ENCODE measurements at regions not wholly inside any gene's neighbourhood (a gene's known extent, or its start where the extent isn't known, plus 50 kb on each side); places are given as distances from the start of the nearest gene placed in this dataset.

DNA sequence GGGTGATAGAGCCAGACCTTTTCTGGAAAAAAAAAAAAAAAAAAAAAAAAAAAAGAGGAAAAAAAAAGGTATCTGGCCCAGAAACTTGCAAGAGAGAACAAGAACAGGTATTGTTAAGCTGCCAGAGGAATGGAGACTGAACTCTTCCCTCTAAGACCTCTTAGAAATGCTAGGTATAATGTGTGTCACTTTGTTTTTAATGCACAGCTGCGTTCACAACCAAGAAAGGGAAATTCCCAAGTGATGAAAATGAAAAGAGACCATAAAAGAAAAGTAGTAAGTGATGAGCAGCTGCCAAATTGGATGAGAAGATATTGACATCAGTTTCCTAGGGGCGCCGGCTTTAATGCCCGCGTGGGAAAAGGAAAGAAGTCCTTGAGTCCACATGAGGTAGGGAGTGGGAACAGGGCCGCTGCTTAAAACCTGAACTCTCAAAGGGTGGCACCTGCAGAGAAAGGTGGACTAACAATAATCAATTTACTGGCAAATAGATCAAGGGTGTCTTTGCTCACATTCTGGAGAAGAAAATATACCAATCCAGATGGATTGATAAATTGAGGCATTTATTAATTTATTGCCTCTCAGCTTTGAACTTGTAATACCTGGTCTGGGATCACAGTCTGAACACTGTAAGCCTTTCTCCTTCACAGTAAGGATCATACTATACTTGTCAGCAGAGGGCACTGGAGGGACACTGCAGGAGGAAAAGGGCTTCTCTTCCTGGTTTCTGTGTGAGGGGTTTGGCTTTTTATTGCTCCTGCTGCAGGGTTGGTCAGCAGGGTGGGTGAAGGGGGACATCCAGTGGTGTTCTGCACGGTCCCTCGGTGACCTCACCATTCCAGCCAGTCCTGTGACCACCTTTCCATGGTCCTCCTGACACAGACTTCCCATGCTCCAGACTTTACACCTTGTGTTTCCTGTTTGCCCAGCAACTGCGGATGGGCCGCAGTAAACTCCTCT is 131.6 kb downstream of the AQP9 start:
- peak in 28 of 56 donors; percentile 1 to 55 (median 12) for DNase-seq

GRCh38 chr15:58271410-58271809 is 133.2 kb downstream of the AQP9 start:
- no peak for DNase-seq

- no peak for DNase-seq
These were observed 134.9 kb downstream of the AQP9 start for GRCh38 chr15:58273104-58273503.

DNA sequence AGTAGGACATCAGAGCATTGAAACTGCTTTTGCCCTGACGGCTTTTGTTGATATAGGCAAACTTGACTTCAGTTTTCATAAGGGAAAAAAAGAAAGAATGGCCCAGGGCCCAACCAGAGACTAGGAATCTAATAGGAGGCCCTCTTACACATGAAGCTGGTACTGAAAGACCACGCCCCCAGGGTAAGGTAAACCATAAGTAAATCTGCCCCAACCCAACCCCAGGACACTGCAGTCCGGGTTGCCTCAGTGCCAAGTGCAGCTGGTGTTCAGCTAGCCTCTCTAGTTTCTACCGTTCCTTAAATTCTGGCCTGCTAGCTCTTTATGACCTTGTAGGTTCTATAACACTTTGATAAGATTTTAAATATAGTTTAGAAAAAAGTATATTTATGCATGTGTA is 136.7 kb downstream of the AQP9 start:
- no peak for DNase-seq

- no peak for DNase-seq
These were observed 137.6 kb downstream of the AQP9 start for GRCh38 chr15:58275785-58276184.

- DNase-seq = no peak
These were observed 138.7 kb downstream of the AQP9 start for GRCh38 chr15:58276924-58277323.

- no peak for DNase-seq
These were observed 139.2 kb downstream of the AQP9 start for GRCh38 chr15:58277333-58277732.

DNA sequence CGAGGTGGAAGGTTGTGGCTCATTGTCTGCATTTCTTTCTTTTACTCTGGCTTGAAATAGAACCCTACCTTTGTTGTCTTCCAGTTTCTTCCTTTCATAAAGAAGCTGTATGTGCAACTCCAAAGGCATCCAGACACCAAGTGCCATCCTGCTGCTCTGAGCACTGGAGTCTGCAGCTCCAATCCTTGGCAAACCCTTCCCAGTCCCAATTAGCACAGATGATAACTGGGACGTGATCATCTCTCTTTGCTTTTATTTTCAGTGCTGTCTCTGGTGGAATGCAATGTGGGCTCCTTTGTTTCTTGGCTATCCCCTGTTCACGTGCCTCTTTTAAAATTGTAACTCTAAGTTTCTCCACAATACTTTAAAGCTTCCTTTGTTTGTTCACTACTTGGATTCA is 140.9 kb downstream of the AQP9 start:
- DNase-seq = no peak

GRCh38 chr15:58279654-58280053 is 141.5 kb downstream of the AQP9 start:
- no peak for DNase-seq

GRCh38 chr15:58282060-58282708 is 144.0 kb downstream of the AQP9 start:
- no peak for DNase-seq

GRCh38 chr15:58283302-58283701 is 145.1 kb downstream of the AQP9 start:
- no peak for DNase-seq

DNA sequence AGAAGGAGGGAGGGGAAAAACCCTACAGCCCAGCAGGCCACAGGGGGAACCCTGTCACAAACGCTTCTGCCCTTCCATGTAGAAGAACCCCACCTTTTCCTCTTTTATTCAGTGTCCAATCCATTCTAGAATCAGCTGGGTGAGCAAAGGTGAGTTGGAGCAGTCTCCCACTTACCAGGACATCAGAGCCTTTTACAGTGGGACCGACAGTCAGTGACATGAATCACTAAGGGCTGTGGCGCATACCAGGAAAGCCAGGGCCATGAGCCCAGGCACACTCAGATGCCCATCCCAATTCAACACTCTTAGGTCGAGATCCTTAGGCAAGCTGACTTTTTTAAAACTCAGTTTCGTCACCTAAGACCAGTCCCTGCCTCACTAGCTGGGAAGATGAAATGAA is 146.1 kb downstream of the AQP9 start:
- no peak for DNase-seq

- no peak for DNase-seq
These were observed 146.4 kb upstream of the LIPC start for GRCh38 chr15:58285212-58285920.

DNA sequence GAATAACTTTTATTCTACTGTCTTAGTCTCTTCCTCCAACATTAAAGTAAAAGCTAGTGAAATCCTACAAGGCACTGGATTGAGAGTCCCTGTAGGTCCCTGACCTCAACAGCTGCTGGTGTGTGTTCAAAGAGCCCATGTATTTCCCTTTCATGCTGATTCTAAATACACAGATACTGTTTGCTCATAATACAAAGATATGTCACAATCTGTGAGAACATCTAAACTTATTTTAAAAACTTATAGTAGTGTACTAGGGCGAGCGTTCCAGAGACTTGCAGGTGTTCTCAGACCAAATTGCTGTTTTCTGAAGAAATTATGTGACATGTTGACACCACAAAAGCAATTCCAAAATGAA is 145.9 kb upstream of the LIPC start:
- no peak for DNase-seq

- DNase-seq = no peak
These were observed 145.3 kb upstream of the LIPC start for GRCh38 chr15:58286523-58286922.

GRCh38 chr15:58287891-58288290 is 143.9 kb upstream of the LIPC start:
- no peak for DNase-seq

DNA sequence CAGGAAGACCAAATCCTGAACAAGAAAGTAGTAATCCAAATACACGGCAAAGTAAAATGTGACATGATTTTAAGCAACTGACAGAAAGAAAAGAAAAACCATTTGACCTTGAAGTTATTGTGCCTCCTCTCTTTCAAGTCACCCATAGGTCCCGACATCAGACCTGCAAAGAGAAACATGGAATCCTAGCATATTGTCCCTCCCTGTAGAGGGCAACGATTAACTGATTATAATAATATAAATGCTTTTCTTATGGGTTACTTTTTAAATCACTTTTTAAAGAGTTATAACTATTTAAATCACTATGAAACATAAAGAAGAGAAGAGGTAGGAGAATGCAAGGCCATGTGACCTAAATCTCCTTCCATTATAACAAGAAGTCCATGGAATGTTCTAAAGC is 143.2 kb upstream of the LIPC start:
- DNase-seq = no peak

GRCh38 chr15:58291848-58292247 is 139.9 kb upstream of the LIPC start:
- DNase-seq = no peak

DNA sequence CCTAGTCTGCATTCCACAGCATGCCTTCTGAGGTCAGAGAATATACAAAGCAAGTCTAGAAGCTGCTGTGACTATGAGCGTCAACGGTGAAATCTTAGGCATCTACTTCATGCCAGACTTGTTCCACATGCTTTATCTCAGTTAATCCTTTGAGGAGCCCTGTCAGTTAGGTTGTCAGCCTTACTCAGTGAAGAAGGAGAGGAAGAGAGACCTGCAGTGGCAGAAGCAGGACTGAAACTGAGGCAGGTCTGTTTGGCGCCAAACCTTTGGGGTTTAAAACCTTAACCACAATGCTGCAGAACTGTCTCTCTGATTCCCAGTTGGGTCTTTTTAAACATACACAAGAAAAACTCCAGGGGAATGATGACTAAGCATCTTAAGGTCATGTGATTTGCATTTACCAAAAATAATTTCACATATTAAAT is 139.0 kb upstream of the LIPC start:
- DNase-seq = no peak

DNA sequence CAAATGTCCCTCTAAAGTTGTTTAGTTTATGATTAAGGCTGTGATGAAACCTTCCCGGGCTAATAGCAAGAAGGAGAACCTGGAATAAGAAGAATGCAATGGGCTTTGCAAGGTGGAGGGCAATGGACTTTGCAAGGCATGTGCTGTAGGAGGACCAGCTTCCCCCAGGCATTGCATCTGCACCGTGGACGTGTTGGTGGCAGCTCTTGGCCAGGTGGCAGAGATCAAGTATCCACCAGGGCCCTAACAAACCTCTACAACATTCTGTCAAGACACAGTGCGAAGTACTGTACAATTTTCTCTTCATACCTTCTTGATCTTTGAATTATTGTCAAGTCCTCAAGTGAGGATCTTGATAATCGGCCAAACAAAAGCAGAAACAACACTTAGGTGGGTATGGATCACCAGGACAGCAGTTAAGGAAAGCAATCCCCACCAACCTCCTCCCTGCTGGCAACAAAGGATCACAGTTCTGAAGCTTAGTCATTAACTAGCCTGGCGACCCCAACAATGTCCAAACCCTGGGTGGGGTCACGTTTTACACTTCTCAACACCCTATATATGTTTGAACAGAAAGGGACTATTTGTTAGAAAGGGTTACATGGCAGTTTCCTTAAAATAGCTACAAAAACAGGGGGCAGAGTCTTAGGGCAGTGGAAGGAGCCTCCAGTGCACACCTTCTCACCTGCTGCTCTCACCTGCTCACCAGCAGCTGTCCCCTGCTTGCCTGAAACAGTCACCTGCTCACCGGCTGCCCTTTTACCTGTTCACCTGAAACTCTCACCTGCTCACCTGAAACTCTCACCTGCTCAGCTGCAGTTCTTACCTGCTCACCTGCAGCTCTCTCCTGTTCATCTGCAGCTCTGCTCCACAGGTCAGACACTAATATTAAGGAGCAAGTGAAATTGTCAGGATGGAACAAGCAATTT is 137.9 kb upstream of the LIPC start:
- no peak for DNase-seq

- no peak for DNase-seq
These were observed 137.0 kb upstream of the LIPC start for GRCh38 chr15:58294681-58295254.
